ENCODE measurements at regions not wholly inside any gene's neighbourhood (a gene's known extent, or its start where the extent isn't known, plus 50 kb on each side); places are given as distances from the start of the nearest gene placed in this dataset.

GRCh38 chr5:115374057-115374775 lies 77.8 kb upstream of the CCDC112 start:
- TF ChIP-seq CTCF (IDR thresholded peaks at IDR 0.05) (peak in 4 of 5 experiments; percentile 16 to 51 (median 35)), EP300 (IDR thresholded peaks at IDR 0.05; ENCODE audit: low read depth) (no peak), POLR2A (IDR thresholded peaks at IDR 0.05) (no peak), POLR2AphosphoS5 (IDR thresholded peaks at IDR 0.05) (no peak)

All from transverse colon (tissue), 4 donors.